GM23338 (cell line): ENCODE measurements at regions not wholly inside any gene's neighbourhood (a gene's known extent, or its start where the extent isn't known, plus 50 kb on each side); places are given as distances from the start of the nearest gene placed in this dataset.

ENCODE experiments used
- ATAC-seq: fragments of 200-7000 bp; cut with Tn5 transposase; 3 replicates; pipeline ENCODE4 v1.9.1; 2020
- DNase-seq: peaks from one replicate; pipeline ENCODE4 v3.0.0-alpha.2; 2015; ENCODE audit warnings: low spot score
- H2AFZ ChIP-seq: fragments of 200-600 bp; sonication (generic); 2 replicates; pipeline ENCODE4 v1.8.0; 2016; ENCODE audit warnings: antibody characterized with exemption, mild to moderate bottlenecking, moderate library complexity
- H3F3A ChIP-seq: fragments of 200-600 bp; sonication (generic); replicated peaks from 2 replicates; pipeline ENCODE4 v1.8.0; 2017; ENCODE audit warnings: antibody characterized with exemption, mixed run types, low read depth
- H3K27ac ChIP-seq: fragments of 200-600 bp; sonication (generic); 2 replicates; pipeline ENCODE4 v1.6.1; 2016; ENCODE audit warnings: low read depth
- H3K27me3 ChIP-seq: fragments of 200-600 bp; sonication (generic); 2 replicates; pipeline ENCODE4 v1.8.0; 2016; ENCODE audit warnings: mild to moderate bottlenecking, mixed run types, moderate library complexity; ENCODE audit not compliant: insufficient read depth
- H3K36me3 ChIP-seq: fragments of 200-600 bp; sonication (generic); 2 replicates; pipeline ENCODE4 v1.8.0; 2016; ENCODE audit warnings: mild to moderate bottlenecking; ENCODE audit not compliant: insufficient read depth
- H3K4me1 ChIP-seq: fragments of 200-600 bp; sonication (generic); 2 replicates; pipeline ENCODE4 v1.8.0; 2016; ENCODE audit warnings: mild to moderate bottlenecking, moderate library complexity; ENCODE audit not compliant: insufficient read depth
- H3K4me2 ChIP-seq: fragments of 200-600 bp; sonication (generic); 2 replicates; pipeline ENCODE4 v1.7.1; 2017; ENCODE audit warnings: mixed run types
- H3K4me3 ChIP-seq: fragments of 200-600 bp; sonication (generic); 2 replicates; pipeline ENCODE4 v1.6.1; 2016; ENCODE audit warnings: mixed run types
- H3K79me2 ChIP-seq: fragments of 200-600 bp; sonication (generic); replicated peaks from 2 replicates; pipeline ENCODE4 v1.8.0; 2017; ENCODE audit warnings: mild to moderate bottlenecking; ENCODE audit not compliant: insufficient read depth
- H3K9me2 ChIP-seq: fragments of 200-600 bp; sonication (generic); 2 replicates; pipeline ENCODE4 v1.8.0; 2017; ENCODE audit not compliant: insufficient read depth
- H4K20me1 ChIP-seq: fragments of 200-600 bp; sonication (generic); replicated peaks from 2 replicates; pipeline ENCODE4 v1.8.0; 2017; ENCODE audit warnings: mild to moderate bottlenecking; ENCODE audit not compliant: insufficient read depth
- H3K27ac Mint-ChIP-seq: 2 replicates; pipeline ENCODE4 v1.8.0; 2020; ENCODE audit warnings: inconsistent platforms, mild to moderate bottlenecking, moderate library complexity, mixed read lengths
- H3K27me3 Mint-ChIP-seq: 3 replicates; pipeline ENCODE4 v1.8.0; 2022; ENCODE audit warnings: low read depth, mild to moderate bottlenecking, moderate library complexity, mixed read lengths, inconsistent platforms; ENCODE audit not compliant: insufficient read depth, poor library complexity
- H3K36me3 Mint-ChIP-seq: 3 replicates; pipeline ENCODE4 v1.8.0; 2021; ENCODE audit warnings: low read depth, mild to moderate bottlenecking, inconsistent platforms, moderate library complexity, mixed read lengths
- H3K4me1 Mint-ChIP-seq: 3 replicates; pipeline ENCODE4 v1.8.0; 2020; ENCODE audit warnings: mild to moderate bottlenecking, inconsistent platforms, mixed read lengths
- H3K4me3 Mint-ChIP-seq: 3 replicates; pipeline ENCODE4 v1.8.0; 2021; ENCODE audit warnings: moderate library complexity, mild to moderate bottlenecking, inconsistent platforms, mixed read lengths
- H3K9me3 Mint-ChIP-seq: 3 replicates; pipeline ENCODE4 v1.8.0; 2020; ENCODE audit warnings: moderate library complexity, mild to moderate bottlenecking, inconsistent platforms, mixed read lengths
- CREB1 ChIP-seq: fragments of 250-450 bp; sonication (Bioruptor Pico); IDR thresholded peaks from 2 replicates; pipeline ENCODE4 v1.5.0; 2020; ENCODE audit warnings: low read depth, mild to moderate bottlenecking, moderate library complexity
- CTCF ChIP-seq, 2 experiments: fragments of 200-600 bp in 1 of 2; sonication (generic) in 1 of 2; conservative IDR thresholded peaks; 2 replicates each; pipeline versions ENCODE4 v1.5.1 to v1.6.1; 2016 to 2017; ENCODE audit warnings: antibody characterized with exemption in 2 of 2, low read depth in 2 of 2, mild to moderate bottlenecking in 2 of 2, moderate library complexity in 1 of 2
- ETS1 ChIP-seq: IDR thresholded peaks from 2 replicates; pipeline ENCODE4 v1.6.1; 2016; ENCODE audit warnings: antibody characterized with exemption
- EZH2 ChIP-seq: fragments of 200-600 bp; sonication (generic); IDR thresholded peaks from one replicate; pipeline ENCODE4 v1.8.0; 2017; ENCODE audit warnings: antibody characterized with exemption, mild to moderate bottlenecking, low read depth; ENCODE audit not compliant: unreplicated experiment
- EZH2phosphoT487 ChIP-seq: fragments of 200-600 bp; sonication (generic); IDR thresholded peaks from one replicate; pipeline ENCODE4 v1.8.1; 2018; ENCODE audit warnings: antibody characterized with exemption; ENCODE audit not compliant: unreplicated experiment
- JUNB ChIP-seq: IDR thresholded peaks from one replicate; pipeline ENCODE4 v1.6.1; 2016; ENCODE audit warnings: antibody characterized with exemption; ENCODE audit not compliant: unreplicated experiment
- NANOG ChIP-seq: IDR thresholded peaks from 2 replicates; pipeline ENCODE4 v1.6.1; 2016; ENCODE audit warnings: antibody characterized with exemption, borderline replicate concordance
- POLR2AphosphoS5 ChIP-seq: IDR thresholded peaks from 2 replicates; pipeline ENCODE4 v1.6.1; 2016; ENCODE audit warnings: antibody characterized with exemption, low read depth
- REST ChIP-seq: IDR thresholded peaks from one replicate; pipeline ENCODE4 v1.6.1; 2018; ENCODE audit warnings: antibody characterized with exemption; ENCODE audit not compliant: unreplicated experiment
- STAT1 ChIP-seq: IDR thresholded peaks from one replicate; pipeline ENCODE4 v1.6.1; 2016; ENCODE audit warnings: antibody characterized with exemption; ENCODE audit not compliant: unreplicated experiment
- ZNF114 ChIP-seq: fragments of 250-450 bp; sonication (Bioruptor Pico); IDR thresholded peaks from 2 replicates; pipeline ENCODE4 v1.5.0; 2020; ENCODE audit warnings: mild to moderate bottlenecking, moderate library complexity
- ZNF331 ChIP-seq: fragments of 250-450 bp; sonication (Bioruptor Pico); IDR thresholded peaks from 2 replicates; pipeline ENCODE4 v1.5.0; 2020; ENCODE audit warnings: low read depth, mild to moderate bottlenecking, moderate library complexity
- ZNF462 ChIP-seq: fragments of 250-450 bp; sonication (Bioruptor Pico); IDR thresholded peaks from 2 replicates; pipeline ENCODE4 v1.5.0; 2020; ENCODE audit warnings: mild to moderate bottlenecking, moderate library complexity

GRCh38 chr2:66000901-66001300, 434.0 kb upstream of the MEIS1 start:
- Histone ChIP-seq H3F3A (no peaks in the 10 kb centered on the region), H3K36me3 (no peaks in the 10 kb centered on the region), H2AFZ (no peak overlapping the region), H3K27me3 (no peaks in the 10 kb centered on the region), H3K4me1 (no peaks in the 10 kb centered on the region), H3K79me2 (no peaks in the 10 kb centered on the region), H3K4me2 (no peak overlapping the region), H3K4me3 (no peak overlapping the region), H4K20me1 (no peaks in the 10 kb centered on the region), H3K9me2 (0 out of 2 replicates have a peak, but pooled peaks cover 4% of the 10 kb centered on the region), H3K27ac (no peak overlapping the region)
- H3K9me3 Mint-ChIP-seq: no peaks in the 10 kb centered on the region
- no peaks in the 10 kb centered on the region for H3K36me3 Mint-ChIP-seq
- no peak overlapping the region for H3K4me3 Mint-ChIP-seq
- no peaks in the 10 kb centered on the region for H3K27me3 Mint-ChIP-seq
- TF ChIP-seq ZNF331 (CRISPR knock-in tag) (no peak), ZNF114 (no peak), STAT1 (no peak), CREB1 (CRISPR knock-in tag) (no peak), CTCF (conservative IDR thresholded peaks at IDR 0.05; ENCODE audit: low read depth in 2 of 2) (no peak), EZH2 (no peak), NANOG (no peak), EZH2phosphoT487 (no peak), JUNB (no peak), ETS1 (no peak), ZNF462 (no peak), REST (no peak), POLR2AphosphoS5 (no peak)
- no peak overlapping the region for H3K27ac Mint-ChIP-seq
- ATAC-seq: no peak
- H3K4me1 Mint-ChIP-seq: no peaks in the 10 kb centered on the region
- DNase-seq: no peak
